Nephron (organoid): ENCODE measurements at regions not wholly inside any gene's neighbourhood (a gene's known extent, or its start where the extent isn't known, plus 50 kb on each side); places are given as distances from the start of the nearest gene placed in this dataset.

ENCODE experiments used
- H3K27ac Mint-ChIP-seq, 3 experiments: 2 replicates each; pipeline ENCODE4 v1.8.0; 2020; ENCODE audit warnings: mixed read lengths in 3 of 3, mild to moderate bottlenecking in 2 of 3, moderate library complexity in 1 of 3
- H3K27me3 Mint-ChIP-seq: 2 replicates; pipeline ENCODE4 v1.8.0; 2021; ENCODE audit warnings: low read depth, mild to moderate bottlenecking, moderate library complexity, mixed read lengths
- H3K36me3 Mint-ChIP-seq: 2 replicates; pipeline ENCODE4 v1.8.0; 2020; ENCODE audit warnings: low read depth, mixed read lengths
- H3K4me1 Mint-ChIP-seq: 2 replicates; pipeline ENCODE4 v1.8.0; 2020; ENCODE audit warnings: mixed read lengths
- H3K4me3 Mint-ChIP-seq, 3 experiments: 2 replicates each; pipeline ENCODE4 v1.8.0; 2020; ENCODE audit warnings: mild to moderate bottlenecking in 3 of 3, mixed read lengths in 3 of 3, moderate library complexity in 2 of 3
- H3K9me3 Mint-ChIP-seq: 2 replicates; pipeline ENCODE4 v1.8.0; 2020; ENCODE audit warnings: mixed read lengths
- TF ChIP-seq, protein P1 (sequence below), 3 experiments: fragments of 200-600 bp; sonication (generic); IDR thresholded peaks; one replicate each; pipeline ENCODE4 v1.5.0; 2021; ENCODE audit warnings: antibody characterized with exemption in 3 of 3; ENCODE audit not compliant: unreplicated experiment in 3 of 3

DNA sequence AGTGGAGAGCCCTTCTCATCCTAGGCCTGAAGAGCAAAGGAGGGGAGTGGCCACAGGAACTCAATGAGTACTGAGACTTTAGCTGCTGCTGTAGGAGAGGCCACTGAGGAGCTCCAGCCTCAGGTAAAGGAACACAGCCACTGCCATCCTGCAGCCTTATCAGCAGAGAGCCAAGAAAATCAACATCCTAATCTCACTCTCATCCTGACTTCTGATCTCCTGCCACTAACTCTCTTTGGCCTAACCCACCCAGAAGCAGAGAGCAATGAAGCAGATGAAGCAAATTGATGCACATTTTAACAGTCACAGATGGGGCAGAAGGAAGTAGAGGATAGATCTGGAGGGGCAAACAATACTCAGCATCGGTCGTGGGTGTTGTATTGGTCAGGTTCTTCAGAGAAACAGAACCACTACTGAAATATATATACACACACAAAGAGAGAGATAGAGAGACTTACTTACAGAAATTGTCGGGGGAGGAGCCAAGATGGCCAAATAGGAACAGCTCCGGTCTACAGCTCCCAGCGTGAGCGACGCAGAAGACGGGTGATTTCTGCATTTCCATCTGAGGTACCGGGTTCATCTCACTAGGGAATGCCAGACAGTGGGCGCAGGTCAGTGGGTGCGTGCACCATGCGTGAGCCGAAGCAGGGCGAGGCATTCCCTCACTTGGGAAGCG lies 297.6 kb downstream of the MTERF1 start:
- TF ChIP-seq, protein P1, sequence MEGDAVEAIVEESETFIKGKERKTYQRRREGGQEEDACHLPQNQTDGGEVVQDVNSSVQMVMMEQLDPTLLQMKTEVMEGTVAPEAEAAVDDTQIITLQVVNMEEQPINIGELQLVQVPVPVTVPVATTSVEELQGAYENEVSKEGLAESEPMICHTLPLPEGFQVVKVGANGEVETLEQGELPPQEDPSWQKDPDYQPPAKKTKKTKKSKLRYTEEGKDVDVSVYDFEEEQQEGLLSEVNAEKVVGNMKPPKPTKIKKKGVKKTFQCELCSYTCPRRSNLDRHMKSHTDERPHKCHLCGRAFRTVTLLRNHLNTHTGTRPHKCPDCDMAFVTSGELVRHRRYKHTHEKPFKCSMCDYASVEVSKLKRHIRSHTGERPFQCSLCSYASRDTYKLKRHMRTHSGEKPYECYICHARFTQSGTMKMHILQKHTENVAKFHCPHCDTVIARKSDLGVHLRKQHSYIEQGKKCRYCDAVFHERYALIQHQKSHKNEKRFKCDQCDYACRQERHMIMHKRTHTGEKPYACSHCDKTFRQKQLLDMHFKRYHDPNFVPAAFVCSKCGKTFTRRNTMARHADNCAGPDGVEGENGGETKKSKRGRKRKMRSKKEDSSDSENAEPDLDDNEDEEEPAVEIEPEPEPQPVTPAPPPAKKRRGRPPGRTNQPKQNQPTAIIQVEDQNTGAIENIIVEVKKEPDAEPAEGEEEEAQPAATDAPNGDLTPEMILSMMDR (IDR thresholded peaks at IDR 0.05; ENCODE audit: unreplicated experiment in 3 of 3) = no peak
- H3K4me3 Mint-ChIP-seq = no peak overlapping the region
- peaks cover 10% of the 10 kb centered on the region for H3K4me1 Mint-ChIP-seq
- H3K9me3 Mint-ChIP-seq = peaks cover 19% of the 10 kb centered on the region
- H3K27me3 Mint-ChIP-seq = no peaks in the 10 kb centered on the region
- no peaks in the 10 kb centered on the region for H3K36me3 Mint-ChIP-seq
- no peak overlapping the region for H3K27ac Mint-ChIP-seq

GRCh38 chr7:91596287-91596686 lies 284.2 kb downstream of the MTERF1 start:
- Mint-ChIP-seq H3K4me3 (no peak overlapping the region), H3K27ac (no peak overlapping the region), H3K36me3 (no peaks in the 10 kb centered on the region), H3K4me1 (no peaks in the 10 kb centered on the region), H3K9me3 (peaks cover 13% of the 10 kb centered on the region), H3K27me3 (no peaks in the 10 kb centered on the region)
- TF ChIP-seq, protein P1 (IDR thresholded peaks at IDR 0.05; ENCODE audit: unreplicated experiment in 3 of 3) = no peak

- Mint-ChIP-seq H3K27me3 (no peaks in the 10 kb centered on the region), H3K36me3 (no peaks in the 10 kb centered on the region), H3K4me3 (no peak overlapping the region), H3K9me3 (no peaks in the 10 kb centered on the region), H3K4me1 (no peaks in the 10 kb centered on the region), H3K27ac (no peak overlapping the region)
- TF ChIP-seq, protein P1 (IDR thresholded peaks at IDR 0.05; ENCODE audit: unreplicated experiment in 3 of 3) = no peak
Observed at GRCh38 chr7:91598791-91599190, 281.7 kb downstream of the MTERF1 start.

DNA sequence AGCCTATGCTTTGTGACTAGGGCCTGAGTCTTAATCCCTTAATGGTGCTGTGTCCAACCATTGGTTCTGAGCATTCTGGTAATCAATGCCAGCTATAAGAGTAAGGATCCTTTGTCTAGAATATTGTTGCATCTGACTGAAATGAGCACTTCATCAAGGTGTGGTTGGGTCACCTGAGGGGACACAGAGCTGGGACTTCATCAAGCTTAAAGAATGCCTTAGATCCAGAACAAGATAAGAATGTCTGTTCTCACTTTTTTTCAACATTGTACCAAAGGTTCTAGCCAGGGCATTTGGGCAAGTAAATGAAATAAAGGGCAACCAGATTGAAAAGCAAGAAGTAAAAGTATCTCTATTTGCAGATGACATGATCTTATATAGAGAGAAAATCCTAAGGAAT lies 280.4 kb downstream of the MTERF1 start:
- no peaks in the 10 kb centered on the region for H3K27me3 Mint-ChIP-seq
- no peak overlapping the region for H3K27ac Mint-ChIP-seq
- H3K4me3 Mint-ChIP-seq = no peak overlapping the region
- no peaks in the 10 kb centered on the region for H3K36me3 Mint-ChIP-seq
- no peaks in the 10 kb centered on the region for H3K4me1 Mint-ChIP-seq
- TF ChIP-seq, protein P1 (IDR thresholded peaks at IDR 0.05; ENCODE audit: unreplicated experiment in 3 of 3) = no peak
- no peaks in the 10 kb centered on the region for H3K9me3 Mint-ChIP-seq

DNA sequence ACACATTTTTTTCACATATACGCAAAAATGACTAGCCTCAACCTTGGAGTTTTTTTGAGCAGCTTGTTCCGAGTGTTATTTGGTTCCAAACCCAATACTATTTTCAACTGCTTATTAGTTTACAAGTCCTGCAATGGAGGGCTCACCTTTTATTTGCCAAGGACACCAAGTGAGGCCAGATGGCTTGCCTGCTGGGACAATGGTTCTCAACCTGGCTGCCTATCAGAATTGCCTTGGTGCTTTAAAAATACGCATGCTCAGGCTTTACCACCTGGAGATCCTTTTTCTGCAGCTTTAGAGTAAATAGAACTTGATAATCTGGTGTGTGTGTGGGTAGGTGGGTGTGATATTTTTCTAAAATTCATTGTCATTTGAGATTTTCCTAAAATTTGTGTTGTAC lies 276.8 kb downstream of the MTERF1 start:
- H3K9me3 Mint-ChIP-seq = no peaks in the 10 kb centered on the region
- no peak overlapping the region for H3K27ac Mint-ChIP-seq
- no peaks in the 10 kb centered on the region for H3K36me3 Mint-ChIP-seq
- no peak overlapping the region for H3K4me3 Mint-ChIP-seq
- TF ChIP-seq, protein P1 (IDR thresholded peaks at IDR 0.05; ENCODE audit: unreplicated experiment in 3 of 3) = no peak
- no peaks in the 10 kb centered on the region for H3K4me1 Mint-ChIP-seq
- no peaks in the 10 kb centered on the region for H3K27me3 Mint-ChIP-seq

DNA sequence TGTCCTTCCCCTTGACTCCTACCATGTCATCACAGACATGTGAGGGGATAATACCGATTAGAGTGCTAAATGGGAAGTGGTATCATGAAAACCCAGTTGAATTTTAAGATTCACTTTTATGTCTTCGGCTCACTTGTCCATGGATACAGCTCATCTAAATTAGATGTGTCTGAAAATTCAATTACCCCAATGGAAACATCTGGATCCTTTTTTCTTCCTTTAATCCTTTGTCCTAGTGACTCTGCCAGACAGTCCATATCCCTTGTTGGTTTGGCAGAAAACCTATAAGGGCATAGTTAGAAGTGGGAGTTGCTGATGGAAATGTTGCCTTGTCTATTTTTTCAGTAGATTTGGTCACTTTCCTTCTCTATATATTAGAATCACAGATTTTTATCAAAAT lies 271.9 kb downstream of the MTERF1 start:
- no peaks in the 10 kb centered on the region for H3K27me3 Mint-ChIP-seq
- no peak overlapping the region for H3K27ac Mint-ChIP-seq
- H3K4me1 Mint-ChIP-seq = no peaks in the 10 kb centered on the region
- H3K4me3 Mint-ChIP-seq = no peak overlapping the region
- peaks cover 3% of the 10 kb centered on the region for H3K36me3 Mint-ChIP-seq
- TF ChIP-seq, protein P1 (IDR thresholded peaks at IDR 0.05; ENCODE audit: unreplicated experiment in 3 of 3) = no peak
- H3K9me3 Mint-ChIP-seq = peaks cover 7% of the 10 kb centered on the region
